ENCODE measurements at regions not wholly inside any gene's neighbourhood (a gene's known extent, or its start where the extent isn't known, plus 50 kb on each side); places are given as distances from the start of the nearest gene placed in this dataset.
A peak's percentile ranks its signal among the peaks of the same experiment; 100 is the strongest.

GRCh38 chr10:78906734-78907390 is 161.9 kb upstream of the ZMIZ1 start:
- no peak for DNase-seq
- ChIA-PET POLR2A (no interaction called here), CTCF (interaction anchor here (0.7 kb wide), 1 partner anchor 242 kb away, joined by 3 read pairs; no protein-coding TSS in a partner anchor)

DNA sequence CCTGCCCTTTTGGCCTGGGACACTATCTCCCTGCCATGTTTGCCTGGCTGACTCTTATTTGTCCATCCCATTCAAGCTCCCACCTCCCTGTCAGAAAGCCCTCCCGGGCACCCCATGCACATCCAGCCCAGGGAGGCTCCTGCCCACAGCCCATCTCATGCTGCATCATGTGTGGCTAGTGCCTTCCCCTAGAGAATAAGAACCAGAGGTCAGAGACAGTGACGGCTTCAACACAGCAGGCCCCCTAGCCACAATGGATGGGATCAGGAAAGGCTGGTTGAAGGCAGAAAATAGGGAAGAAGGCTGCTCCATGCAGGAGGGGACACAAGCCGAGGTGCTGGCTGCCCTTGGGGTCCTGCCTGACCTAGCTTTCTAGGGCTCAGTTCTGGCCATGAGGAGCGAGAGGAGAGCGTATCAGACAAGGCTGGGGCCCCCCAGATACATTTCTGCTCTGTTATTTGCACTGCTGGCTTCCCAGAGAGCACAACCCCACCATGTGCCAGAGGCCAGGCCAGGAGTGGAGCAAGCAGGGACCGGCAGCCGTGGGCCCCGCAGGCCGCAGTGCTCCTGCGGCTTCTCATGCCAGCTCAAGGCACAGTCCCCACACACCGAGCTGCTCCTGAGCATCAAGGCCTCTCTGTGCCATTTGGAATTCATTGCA is 161.1 kb upstream of the ZMIZ1 start:
- POLR2A ChIA-PET = no interaction called here
- intact Hi-C loops (cut with micrococcal nuclease) = no loop called here
- no peaks in the 10 kb centered on the region for H3K9me3 Mint-ChIP-seq
- H3K27me3 ChIP-seq (ENCODE audit: control insufficient read depth in 2 of 2, insufficient read depth in 2 of 2, low read length in 2 of 2) = no peaks in the 10 kb centered on the region
- no peak overlapping the region for H3K27ac ChIP-seq (ENCODE audit: low read depth, low read length)
- DNase-seq (no peak), ATAC-seq (peak; percentile 8)
- H3K36me3 ChIP-seq (ENCODE audit: control insufficient read depth in 2 of 3, insufficient read depth in 3 of 3, low read length in 3 of 3) = no peaks in the 10 kb centered on the region
- no peaks in the 10 kb centered on the region for H3K36me3 Mint-ChIP-seq
- no peak overlapping the region for H3K4me3 ChIP-seq (ENCODE audit: low read length)
- peaks cover 0 to 1% (median 0%) of the 10 kb centered on the region in 7 donors for H3K4me1 Mint-ChIP-seq
- no peak overlapping the region for H3K27ac Mint-ChIP-seq
- no peaks in the 10 kb centered on the region for H3K9me3 ChIP-seq (ENCODE audit: control insufficient read depth in 2 of 3, low read length in 3 of 3)
- no peaks in the 10 kb centered on the region for H3K4me1 ChIP-seq (ENCODE audit: control insufficient read depth in 2 of 2, insufficient read depth in 2 of 2, low read length in 2 of 2)
- no peak overlapping the region for H3K4me3 Mint-ChIP-seq
- no peaks in the 10 kb centered on the region for H3K27me3 Mint-ChIP-seq
- CTCF ChIA-PET = no interaction called here

More at GRCh38 chr10:78906734-78907390, 161.9 kb upstream of the ZMIZ1 start:
- ATAC-seq = no peak
- Histone ChIP-seq H3K4me1 (ENCODE audit: control insufficient read depth in 2 of 2, insufficient read depth in 2 of 2, low read length in 2 of 2) (no peaks in the 10 kb centered on the region), H3K27me3 (ENCODE audit: control insufficient read depth in 2 of 2, insufficient read depth in 2 of 2, low read length in 2 of 2) (no peaks in the 10 kb centered on the region), H3K36me3 (ENCODE audit: control insufficient read depth in 2 of 3, insufficient read depth in 3 of 3, low read length in 3 of 3) (no peaks in the 10 kb centered on the region), H3K9me3 (ENCODE audit: control insufficient read depth in 2 of 3, low read length in 3 of 3) (no peaks in the 10 kb centered on the region), H3K27ac (ENCODE audit: low read depth, low read length) (no peak overlapping the region), H3K4me3 (ENCODE audit: low read length) (no peak overlapping the region)
- Mint-ChIP-seq H3K36me3 (no peaks in the 10 kb centered on the region), H3K4me3 (no peak overlapping the region), H3K4me1 (peaks cover 0 to 1% (median 0%) of the 10 kb centered on the region in 7 donors), H3K27ac (no peak overlapping the region), H3K9me3 (no peaks in the 10 kb centered on the region), H3K27me3 (no peaks in the 10 kb centered on the region)
- intact Hi-C loops (cut with micrococcal nuclease) = no loop called here

GRCh38 chr10:78909221-78909620 is 159.5 kb upstream of the ZMIZ1 start:
- Mint-ChIP-seq H3K9me3 (no peaks in the 10 kb centered on the region), H3K4me3 (no peak overlapping the region), H3K36me3 (no peaks in the 10 kb centered on the region), H3K27me3 (no peaks in the 10 kb centered on the region), H3K4me1 (peaks cover 0 to 3% (median 0%) of the 10 kb centered on the region in 7 donors), H3K27ac (no peak overlapping the region)
- no peaks in the 10 kb centered on the region for H3K4me1 ChIP-seq (ENCODE audit: control insufficient read depth in 2 of 2, insufficient read depth in 2 of 2, low read length in 2 of 2)
- DNase-seq (no peak), ATAC-seq (no peak)
- no peak overlapping the region for H3K27ac ChIP-seq (ENCODE audit: low read depth, low read length)
- H3K4me3 ChIP-seq (ENCODE audit: low read length) = no peak overlapping the region
- ChIA-PET POLR2A (no interaction called here), CTCF (no interaction called here)
- H3K9me3 ChIP-seq (ENCODE audit: control insufficient read depth in 2 of 3, low read length in 3 of 3) = no peaks in the 10 kb centered on the region
- intact Hi-C loops (cut with micrococcal nuclease) = no loop called here
- no peaks in the 10 kb centered on the region for H3K36me3 ChIP-seq (ENCODE audit: control insufficient read depth in 2 of 3, insufficient read depth in 3 of 3, low read length in 3 of 3)
- no peaks in the 10 kb centered on the region for H3K27me3 ChIP-seq (ENCODE audit: control insufficient read depth in 2 of 2, insufficient read depth in 2 of 2, low read length in 2 of 2)

- no peaks in the 10 kb centered on the region for H3K9me3 ChIP-seq (ENCODE audit: control insufficient read depth in 2 of 3, low read length in 3 of 3)
- H3K36me3 ChIP-seq (ENCODE audit: control insufficient read depth in 2 of 3, insufficient read depth in 3 of 3, low read length in 3 of 3) = no peaks in the 10 kb centered on the region
- intact Hi-C loops (cut with micrococcal nuclease) = no loop called here
- ATAC-seq (no peak), DNase-seq (no peak)
- POLR2A ChIA-PET = no interaction called here
- H3K27ac Mint-ChIP-seq = no peak overlapping the region
- CTCF ChIA-PET = no interaction called here
- no peaks in the 10 kb centered on the region for H3K27me3 Mint-ChIP-seq
- peaks cover 0 to 3% (median 0%) of the 10 kb centered on the region in 7 donors for H3K4me1 Mint-ChIP-seq
- no peaks in the 10 kb centered on the region for H3K36me3 Mint-ChIP-seq
- no peak overlapping the region for H3K27ac ChIP-seq (ENCODE audit: low read depth, low read length)
- no peak overlapping the region for H3K4me3 Mint-ChIP-seq
- no peak overlapping the region for H3K4me3 ChIP-seq (ENCODE audit: low read length)
- H3K27me3 ChIP-seq (ENCODE audit: control insufficient read depth in 2 of 2, insufficient read depth in 2 of 2, low read length in 2 of 2) = no peaks in the 10 kb centered on the region
- no peaks in the 10 kb centered on the region for H3K9me3 Mint-ChIP-seq
- no peaks in the 10 kb centered on the region for H3K4me1 ChIP-seq (ENCODE audit: control insufficient read depth in 2 of 2, insufficient read depth in 2 of 2, low read length in 2 of 2)
Observed at GRCh38 chr10:78910021-78910420, 158.7 kb upstream of the ZMIZ1 start.

DNA sequence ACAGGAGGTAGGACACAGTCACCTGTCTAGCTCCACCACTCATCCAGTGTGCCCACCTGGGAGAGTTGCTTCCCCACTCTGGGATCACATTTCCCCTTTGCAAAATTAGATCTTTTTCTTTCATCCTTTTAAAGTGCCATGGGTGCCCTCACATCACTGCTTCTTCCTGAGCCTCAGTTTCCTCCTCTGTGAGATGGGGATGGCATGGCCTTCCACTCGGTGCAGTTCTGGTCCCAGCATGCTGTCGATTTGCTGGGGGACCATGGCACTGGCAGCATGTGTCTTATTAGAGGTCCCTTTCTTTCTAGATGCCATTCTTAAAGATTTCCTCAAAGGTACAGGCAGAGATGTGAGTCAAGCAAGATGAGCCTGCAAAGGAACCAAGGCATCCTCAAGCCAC is 158.3 kb upstream of the ZMIZ1 start:
- H3K27ac Mint-ChIP-seq = no peak overlapping the region
- ChIA-PET POLR2A (no interaction called here), CTCF (no interaction called here)
- H3K4me3 Mint-ChIP-seq = no peak overlapping the region
- no peak for ATAC-seq
- no peak overlapping the region for H3K4me3 ChIP-seq (ENCODE audit: low read length)
- DNase-seq = no peak
- no peaks in the 10 kb centered on the region for H3K36me3 Mint-ChIP-seq
- H3K9me3 ChIP-seq (ENCODE audit: control insufficient read depth in 2 of 3, low read length in 3 of 3) = no peaks in the 10 kb centered on the region
- H3K27me3 ChIP-seq (ENCODE audit: control insufficient read depth in 2 of 2, insufficient read depth in 2 of 2, low read length in 2 of 2) = no peaks in the 10 kb centered on the region
- peaks cover 0 to 3% (median 0%) of the 10 kb centered on the region in 7 donors for H3K4me1 Mint-ChIP-seq
- no peaks in the 10 kb centered on the region for H3K4me1 ChIP-seq (ENCODE audit: control insufficient read depth in 2 of 2, insufficient read depth in 2 of 2, low read length in 2 of 2)
- intact Hi-C loops (cut with micrococcal nuclease) = no loop called here
- H3K27ac ChIP-seq (ENCODE audit: low read depth, low read length) = no peak overlapping the region
- no peaks in the 10 kb centered on the region for H3K27me3 Mint-ChIP-seq
- no peaks in the 10 kb centered on the region for H3K9me3 Mint-ChIP-seq
- no peaks in the 10 kb centered on the region for H3K36me3 ChIP-seq (ENCODE audit: control insufficient read depth in 2 of 3, insufficient read depth in 3 of 3, low read length in 3 of 3)

DNA sequence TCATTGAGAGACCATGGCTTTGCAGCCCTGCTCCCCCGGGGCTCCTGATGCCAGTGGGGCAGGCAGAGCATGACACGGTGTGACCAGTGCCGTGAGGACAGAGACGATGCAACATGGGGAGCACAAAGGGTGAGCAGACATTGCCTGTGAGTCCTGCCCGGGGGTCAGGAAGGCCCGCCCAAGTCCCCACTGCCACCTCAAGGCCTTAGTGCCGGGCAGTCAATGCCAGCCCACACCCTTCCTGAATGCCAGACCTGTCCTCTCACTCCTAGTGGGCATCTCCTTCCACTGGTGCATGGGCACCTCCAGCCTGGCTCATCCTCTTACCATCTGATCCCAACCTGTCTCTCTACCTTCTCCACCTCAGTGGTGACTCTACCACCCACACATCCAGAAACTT is 157.9 kb upstream of the ZMIZ1 start:
- H3K4me3 Mint-ChIP-seq = no peak overlapping the region
- no peaks in the 10 kb centered on the region for H3K9me3 Mint-ChIP-seq
- H3K27ac Mint-ChIP-seq = peak overlapping the region in 1 of 9 donors; percentile 78
- no peaks in the 10 kb centered on the region for H3K27me3 Mint-ChIP-seq
- peaks cover 0 to 3% (median 0%) of the 10 kb centered on the region in 7 donors for H3K4me1 Mint-ChIP-seq
- ATAC-seq (no peak), DNase-seq (no peak)
- CTCF ChIA-PET = no interaction called here
- H3K4me3 ChIP-seq (ENCODE audit: low read length) = no peak overlapping the region
- no peak overlapping the region for H3K27ac ChIP-seq (ENCODE audit: low read depth, low read length)
- H3K27me3 ChIP-seq (ENCODE audit: control insufficient read depth in 2 of 2, insufficient read depth in 2 of 2, low read length in 2 of 2) = no peaks in the 10 kb centered on the region
- no peaks in the 10 kb centered on the region for H3K4me1 ChIP-seq (ENCODE audit: control insufficient read depth in 2 of 2, insufficient read depth in 2 of 2, low read length in 2 of 2)
- intact Hi-C loops (cut with micrococcal nuclease) = no loop called here
- H3K9me3 ChIP-seq (ENCODE audit: control insufficient read depth in 2 of 3, low read length in 3 of 3) = no peaks in the 10 kb centered on the region
- H3K36me3 Mint-ChIP-seq = no peaks in the 10 kb centered on the region
- POLR2A ChIA-PET = no interaction called here
- no peaks in the 10 kb centered on the region for H3K36me3 ChIP-seq (ENCODE audit: control insufficient read depth in 2 of 3, insufficient read depth in 3 of 3, low read length in 3 of 3)

Data from naive thymus-derived CD4-positive, alpha-beta T cell (primary cell).